GM18519 (cell line): ENCODE measurements at regions not wholly inside any gene's neighbourhood (a gene's known extent, or its start where the extent isn't known, plus 50 kb on each side); places are given as distances from the start of the nearest gene placed in this dataset.
"Not testable (repeated sequence)": the region's sequence is repeated elsewhere in the genome, so short reads cannot be mapped to it uniquely, and the experiment has no call there.

Experiments used
- ATAC-seq: cut with Tn5 transposase; IDR thresholded peaks from one replicate; pipeline ENCODE4 v1.9.1; 2021; ENCODE audit warnings: mild to moderate bottlenecking, moderate library complexity; ENCODE audit not compliant: unreplicated experiment, low FRiP score

DNA sequence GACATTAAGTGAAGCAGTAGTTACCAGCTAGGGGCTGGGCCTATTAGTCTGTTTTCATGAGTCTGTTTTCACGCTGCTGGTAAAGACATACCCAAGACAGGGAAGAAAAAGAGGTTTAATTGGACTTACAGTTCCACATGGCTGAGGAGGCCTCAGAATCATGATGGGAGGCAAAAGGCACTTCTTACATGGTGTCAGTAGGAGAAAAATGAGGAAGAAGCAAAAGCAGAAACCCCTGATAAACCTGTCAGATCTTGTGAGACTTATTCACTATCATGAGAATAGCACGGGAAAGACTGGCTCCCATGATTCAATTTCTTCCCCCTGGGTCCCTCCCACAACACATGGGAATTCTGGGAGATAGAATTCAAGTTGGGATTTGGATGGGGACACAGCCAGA lies 108.0 kb upstream of the LNX1 start:
- ATAC-seq, result not testable (repeated sequence)

DNA sequence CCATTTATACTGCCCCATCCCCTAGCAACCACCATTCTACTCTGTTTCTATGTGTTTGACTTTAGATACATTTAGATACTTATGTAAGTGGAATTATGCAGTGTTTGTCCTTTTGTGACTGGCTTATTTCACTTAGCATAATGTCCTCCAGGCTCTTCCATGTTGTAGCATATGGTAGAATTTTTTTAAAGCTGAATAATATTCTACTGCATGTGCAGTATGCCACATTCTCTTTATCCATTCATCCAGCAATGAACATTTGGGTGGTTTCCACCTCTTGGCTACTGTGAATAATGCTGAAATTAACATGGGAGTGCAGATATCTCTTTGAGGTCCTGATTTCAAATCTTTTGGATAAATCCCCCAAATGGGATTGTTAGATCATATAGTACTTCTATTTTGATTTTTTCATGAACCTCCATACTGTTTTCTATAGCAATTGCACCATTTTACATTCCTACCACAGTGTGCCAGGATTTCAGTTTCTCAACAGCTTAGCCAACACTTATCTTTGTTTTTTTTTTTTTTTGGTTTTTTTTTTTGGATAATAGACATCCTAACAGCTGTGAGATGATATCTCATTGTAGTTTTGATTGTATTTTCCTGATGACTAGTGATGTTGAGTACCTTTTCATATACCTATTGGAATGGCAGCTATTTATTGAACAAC lies 105.9 kb upstream of the LNX1 start:
- no peak for ATAC-seq

DNA sequence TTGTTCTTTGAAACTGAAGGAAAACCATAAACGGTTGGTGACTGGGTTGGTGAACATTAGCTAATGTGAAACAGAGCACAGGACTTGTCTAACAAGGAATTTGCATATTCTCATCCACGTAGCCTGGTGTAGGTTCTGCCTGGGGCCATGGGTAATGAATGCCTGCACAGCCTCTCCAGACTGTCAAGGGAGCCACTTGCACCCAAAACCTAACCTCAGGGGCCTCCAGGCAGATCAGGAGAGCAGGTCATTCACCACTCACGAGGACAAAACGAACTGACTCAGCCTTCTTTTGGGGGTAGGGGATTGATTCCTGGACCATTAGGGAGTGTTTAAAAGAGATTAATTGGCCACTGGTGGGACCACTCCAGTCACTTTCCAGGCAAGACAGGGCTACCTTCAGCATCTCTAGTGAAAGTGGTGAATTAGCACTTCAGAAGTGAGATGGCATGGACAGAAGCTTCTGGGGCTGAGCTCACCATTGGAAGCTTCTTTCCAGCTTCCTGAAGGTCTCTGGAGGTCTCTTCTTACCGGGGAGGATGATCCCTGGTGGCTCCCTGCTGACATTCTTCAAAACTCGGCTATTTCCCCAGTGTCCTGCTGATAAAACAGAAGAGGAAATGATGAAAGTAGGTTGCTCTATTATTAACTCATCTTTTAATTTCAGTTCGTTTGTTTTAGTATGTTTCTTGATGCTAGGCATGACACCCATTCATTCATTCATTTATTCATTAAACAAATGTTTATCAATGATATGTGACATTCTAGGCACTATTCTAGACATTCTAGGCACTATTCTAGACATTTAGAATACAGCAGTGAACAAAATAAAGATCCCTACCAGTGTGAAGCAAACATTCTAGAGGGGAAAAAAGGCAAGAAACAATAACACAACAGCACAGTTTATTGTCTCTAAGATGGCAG lies 104.5 kb upstream of the LNX1 start:
- ATAC-seq, result no peak

DNA sequence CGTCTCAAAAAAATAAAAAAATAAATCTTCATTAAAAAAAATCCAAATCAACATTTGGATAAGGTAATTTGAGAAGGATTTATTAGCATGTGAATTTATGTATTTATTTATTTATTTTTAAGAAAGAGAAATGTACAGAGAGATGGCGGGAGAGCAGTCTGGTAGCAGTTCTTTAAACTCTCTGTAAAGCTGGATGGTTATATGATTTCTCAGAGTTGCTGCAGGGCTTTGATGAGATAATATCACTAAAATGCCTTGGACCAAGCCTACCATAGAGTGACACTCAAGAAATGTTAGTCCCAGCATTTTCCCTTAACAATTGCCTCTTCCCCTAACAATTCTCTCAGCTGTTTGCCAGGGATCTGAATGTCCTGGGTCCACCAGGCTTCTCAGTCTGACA lies 103.4 kb upstream of the LNX1 start:
- no peak for ATAC-seq

DNA sequence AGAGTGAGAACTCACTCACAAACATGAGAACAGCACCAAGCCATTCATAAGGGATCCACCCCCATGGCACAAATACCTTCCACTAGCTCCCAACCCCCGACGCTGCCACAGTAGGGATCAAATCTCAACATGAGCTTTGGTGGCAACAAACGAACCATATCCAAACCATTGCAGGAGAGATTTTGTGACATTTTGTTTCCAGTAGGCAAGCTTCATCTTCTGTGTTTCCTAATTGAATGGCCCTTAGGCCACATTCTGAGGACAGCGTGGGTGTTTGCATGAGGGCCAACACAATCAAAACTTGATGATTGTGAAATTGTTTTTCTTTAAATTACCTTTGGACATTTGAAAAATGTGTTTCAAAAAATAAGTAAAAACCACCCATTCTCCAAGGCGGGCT lies 102.6 kb upstream of the LNX1 start:
- ATAC-seq, result no peak

DNA sequence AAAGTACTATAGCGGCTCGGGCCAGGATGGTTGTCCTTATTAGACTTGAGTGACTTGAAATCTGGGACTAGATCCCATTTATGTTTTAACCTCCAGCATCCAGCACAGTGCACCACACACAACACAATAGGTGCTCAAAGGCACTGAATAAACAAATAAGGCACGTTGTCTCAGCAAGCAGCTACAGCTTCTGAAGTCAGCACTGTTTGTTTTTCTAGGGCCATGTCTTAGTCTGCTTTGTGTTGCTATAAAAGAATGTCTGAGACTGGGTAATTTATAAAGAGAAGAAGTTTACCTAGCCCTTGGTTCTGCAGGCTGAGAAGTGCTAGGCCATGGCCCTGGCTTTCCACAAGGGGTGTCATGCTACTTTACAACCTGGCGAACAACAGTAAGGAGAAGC lies 102.1 kb upstream of the LNX1 start:
- no peak for ATAC-seq

DNA sequence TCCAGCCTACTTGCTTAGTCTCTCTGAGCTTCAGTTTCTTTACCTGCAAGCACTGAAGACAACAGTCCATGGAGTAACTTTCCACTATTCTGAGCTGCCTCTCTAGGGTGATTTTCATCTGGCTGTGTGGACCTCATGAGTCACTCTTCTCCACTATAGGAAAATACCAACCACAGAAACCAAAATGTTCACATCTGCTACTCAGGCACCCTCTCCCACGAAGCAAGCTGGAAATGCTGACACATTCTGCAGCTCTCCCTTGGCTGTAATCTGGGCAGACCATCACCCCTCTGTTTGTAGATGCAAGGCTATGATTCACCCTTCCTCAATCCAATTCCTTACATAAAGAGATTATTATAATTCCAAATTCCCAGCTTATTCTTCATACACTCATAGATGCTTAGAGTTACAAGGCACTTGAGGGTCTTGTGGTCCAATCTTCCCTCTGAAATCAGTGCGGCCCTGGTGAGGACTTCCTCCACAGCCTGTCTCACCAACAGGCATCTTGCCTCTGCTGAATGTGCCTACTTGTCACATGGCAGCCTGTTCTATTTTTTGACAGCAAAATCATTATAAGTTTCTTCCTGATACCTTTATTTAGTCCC lies 97.0 kb upstream of the LNX1 start:
- ATAC-seq, result peak; percentile 79

DNA sequence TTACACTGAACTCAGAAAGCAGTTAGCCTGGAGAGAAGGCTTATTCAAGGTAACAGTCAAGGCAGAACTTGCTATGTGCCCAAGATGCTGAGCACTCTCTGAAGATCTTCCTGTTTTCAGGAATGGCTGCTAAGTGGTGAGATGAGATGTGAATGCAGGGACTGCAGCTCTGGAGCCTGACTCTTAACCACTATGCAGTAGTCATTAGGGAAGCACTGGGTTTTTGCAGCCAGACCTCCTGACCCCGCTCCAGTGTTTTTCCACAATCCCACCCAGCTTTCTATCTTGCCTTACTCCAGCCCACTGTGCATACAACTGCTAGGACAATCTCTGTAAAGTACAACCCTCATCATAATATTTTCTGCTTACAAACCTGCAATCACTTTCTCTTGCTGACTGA lies 95.2 kb upstream of the LNX1 start:
- no peak for ATAC-seq

DNA sequence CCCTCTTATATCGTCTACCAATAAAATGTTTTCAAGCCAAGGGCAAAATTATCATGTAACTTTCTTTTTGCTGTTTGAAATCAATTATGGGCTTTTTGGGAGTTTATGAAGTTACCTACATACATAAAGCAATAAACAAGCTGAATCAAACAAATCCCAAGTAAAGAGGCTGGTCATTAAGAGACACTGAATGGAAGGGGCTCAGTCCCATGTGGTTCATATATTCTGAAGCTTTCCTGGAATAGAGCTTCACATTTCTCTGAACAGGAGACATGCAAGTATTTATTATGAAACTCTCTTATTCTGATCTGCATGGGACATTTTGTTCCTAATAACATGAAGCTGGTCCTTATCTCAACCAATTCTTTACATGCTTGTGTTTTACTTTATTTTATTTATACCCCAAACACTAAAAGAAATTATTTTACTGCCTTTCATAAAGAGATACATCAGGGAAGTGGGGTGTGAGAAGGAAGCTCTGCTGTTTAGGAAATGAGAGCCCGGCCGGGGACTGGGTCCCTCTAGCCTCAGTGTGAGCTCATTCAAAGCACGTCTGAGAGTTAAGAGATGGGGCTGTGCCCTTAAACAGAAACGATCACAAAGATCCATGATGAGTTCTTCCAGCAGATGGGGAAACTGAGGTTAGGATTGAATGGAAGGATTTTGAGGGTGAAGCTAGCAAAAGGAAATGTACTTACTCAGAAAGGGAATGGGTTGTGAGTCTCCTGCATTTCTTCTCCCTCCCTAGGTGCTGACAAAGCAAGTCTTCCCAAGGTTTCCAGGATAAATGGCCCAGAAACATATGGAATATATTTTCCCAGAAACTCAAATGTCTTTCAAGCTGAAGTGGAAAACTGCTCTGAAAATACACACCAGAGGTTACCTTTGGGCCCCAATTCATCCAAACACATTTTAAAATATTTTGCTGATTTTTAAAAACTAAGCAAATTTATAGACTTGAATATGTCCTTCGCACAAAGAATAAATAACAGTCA lies 93.1 kb upstream of the LNX1 start:
- no peak for ATAC-seq

DNA sequence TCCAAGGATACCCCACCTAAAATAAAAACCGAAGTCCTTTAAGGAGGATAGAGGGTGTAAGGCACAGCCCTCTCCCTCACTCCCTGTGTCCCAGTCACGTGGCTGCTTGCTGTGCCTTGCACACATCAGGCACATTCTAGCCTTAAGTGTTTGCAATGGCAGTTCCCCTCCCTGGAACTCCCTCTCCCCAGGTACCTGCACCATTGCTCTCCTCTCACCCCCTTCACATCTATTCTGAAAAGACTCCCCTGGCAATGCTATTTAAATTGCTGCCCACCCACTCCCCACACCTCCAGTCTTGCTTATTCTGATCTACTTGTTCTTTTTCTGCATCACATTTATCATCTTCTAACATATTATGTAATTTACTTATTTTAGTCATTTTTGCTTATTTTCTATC lies 91.6 kb upstream of the LNX1 start:
- no peak for ATAC-seq

DNA sequence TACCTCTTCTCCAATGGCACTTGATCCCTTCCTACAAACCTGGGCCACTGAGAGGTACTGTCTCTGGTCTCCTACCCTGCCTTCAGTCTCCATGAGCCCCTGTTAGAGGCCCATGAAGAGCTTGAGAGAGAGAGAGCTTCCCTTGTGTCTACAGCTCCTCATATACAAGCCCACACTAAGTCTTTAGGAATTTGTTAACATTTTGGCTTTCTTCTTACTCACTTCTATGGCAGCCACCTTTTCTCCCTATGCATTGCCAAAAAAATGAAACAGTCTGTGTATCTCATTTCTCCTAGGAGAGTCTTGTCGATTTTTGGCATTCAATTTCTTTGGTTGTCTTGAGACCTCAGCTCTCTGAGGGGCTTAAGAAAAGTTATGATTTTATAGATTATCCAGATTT lies 90.9 kb upstream of the LNX1 start:
- ATAC-seq, result no peak

DNA sequence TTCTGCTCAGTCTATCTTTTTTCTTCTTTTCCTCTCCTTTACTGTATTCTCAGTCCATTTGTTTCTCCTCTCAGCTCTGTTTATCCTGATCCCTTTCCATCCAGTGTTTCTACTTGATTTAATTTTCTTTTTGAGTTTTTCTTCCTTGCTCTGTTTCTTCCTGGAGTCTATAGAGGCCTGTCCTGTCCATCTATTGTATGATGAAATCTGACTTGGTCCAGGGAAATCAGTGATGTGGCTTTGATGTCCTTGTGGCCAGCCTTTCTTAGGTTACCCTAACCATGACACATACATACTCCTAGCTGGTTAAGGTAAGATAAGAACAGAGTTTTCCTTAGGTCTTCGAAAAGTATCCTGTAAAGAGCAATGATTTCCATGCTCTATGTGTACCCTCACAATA lies 89.3 kb upstream of the LNX1 start:
- ATAC-seq, result no peak

DNA sequence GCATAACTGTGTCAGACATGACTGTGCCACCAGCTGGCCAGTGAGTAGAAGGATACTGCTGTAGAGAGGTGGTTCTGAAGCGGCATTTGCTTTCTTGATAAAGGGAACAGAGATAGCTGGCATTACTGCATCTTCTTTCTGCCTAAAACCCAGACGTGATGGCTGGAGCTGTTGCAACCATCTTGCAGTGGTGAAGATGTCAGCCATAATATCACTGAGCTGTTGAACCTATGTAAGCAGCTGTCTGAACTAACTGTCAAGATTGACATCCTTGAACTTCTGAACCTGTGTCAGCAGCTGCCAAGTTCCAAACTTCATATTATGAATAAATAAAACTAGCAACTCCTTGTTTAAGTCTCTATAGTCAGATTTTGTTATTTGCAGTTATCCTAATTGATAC lies 88.9 kb upstream of the LNX1 start:
- no peak for ATAC-seq

DNA sequence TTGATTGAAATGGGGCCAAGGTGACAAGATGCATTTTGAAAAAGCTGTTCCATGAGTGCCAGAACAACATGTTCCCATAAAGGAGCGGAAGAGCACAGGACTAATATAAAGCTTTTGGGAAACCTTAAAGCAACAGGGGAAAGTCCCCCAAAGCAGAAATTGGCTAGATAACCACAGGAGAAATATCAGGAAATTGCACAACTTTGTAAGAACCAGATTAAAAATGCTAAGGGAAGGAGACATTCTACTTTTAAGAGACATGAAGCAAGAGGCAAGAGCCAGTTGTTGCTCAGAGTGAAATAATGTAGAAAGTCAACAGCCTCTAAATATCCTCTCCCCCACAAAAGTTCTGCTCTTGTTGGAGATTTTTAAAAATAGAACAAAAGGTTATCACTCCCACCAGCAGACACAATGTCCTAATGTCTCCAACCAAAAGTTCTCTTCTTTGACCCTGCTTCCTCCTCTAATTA lies 85.2 kb upstream of the LNX1 start:
- ATAC-seq, result no peak

DNA sequence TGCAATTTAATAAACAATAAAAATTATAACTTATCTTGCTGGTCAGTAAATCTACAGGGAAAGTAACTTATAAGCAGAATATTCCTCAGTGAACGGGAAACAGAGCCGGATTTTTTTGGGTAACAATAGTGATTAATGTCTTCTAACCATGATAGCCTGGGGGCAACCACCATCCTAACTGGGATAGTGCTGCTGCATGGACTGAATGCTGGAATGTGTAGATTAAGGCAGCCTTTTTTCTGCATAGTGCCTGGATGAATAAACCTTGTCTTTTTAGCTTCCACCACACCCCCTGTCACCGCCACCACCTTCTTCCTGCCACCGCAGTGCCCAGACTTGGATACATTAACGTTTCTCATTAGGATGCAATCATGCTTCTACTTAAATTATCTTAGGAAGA lies 83.6 kb upstream of the LNX1 start:
- no peak for ATAC-seq

DNA sequence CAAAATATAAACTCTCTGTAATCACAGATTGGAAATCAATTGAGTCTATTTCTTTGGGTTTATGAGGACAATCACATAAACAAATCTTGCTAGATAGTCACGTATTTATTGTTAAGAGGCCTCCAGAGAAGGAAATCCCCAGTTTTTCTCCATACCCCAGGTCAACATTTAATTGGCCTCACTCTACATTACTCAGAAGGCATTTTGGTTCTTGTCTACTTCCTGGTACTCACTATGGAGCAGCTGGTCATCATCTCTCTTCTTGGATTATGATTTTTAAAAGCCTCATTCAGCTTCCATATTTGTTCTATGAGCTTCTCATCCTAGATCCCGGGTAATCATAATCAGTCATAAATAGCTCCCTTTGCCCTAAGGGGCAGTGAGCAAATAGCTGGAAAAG lies 81.6 kb upstream of the LNX1 start:
- no peak for ATAC-seq

DNA sequence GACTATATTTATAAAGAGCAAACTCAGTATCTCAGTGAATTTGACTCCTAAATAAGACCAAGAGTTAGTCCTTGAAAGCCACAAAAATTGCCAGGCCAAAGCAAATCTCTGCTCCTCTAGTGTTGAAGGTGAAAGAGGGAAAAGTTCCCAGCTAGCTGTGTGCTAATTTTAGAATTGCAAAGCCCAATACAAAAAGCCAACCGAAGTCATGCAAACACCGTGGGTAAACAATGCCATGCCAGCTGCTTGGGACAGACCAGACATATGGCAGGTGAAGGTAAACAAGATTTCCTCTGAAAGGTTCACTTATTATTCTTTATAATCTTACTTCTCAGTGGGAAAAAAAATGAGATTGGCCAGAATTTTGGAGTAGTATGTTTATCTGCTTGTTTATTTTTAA lies 80.5 kb upstream of the LNX1 start:
- ATAC-seq, result no peak

DNA sequence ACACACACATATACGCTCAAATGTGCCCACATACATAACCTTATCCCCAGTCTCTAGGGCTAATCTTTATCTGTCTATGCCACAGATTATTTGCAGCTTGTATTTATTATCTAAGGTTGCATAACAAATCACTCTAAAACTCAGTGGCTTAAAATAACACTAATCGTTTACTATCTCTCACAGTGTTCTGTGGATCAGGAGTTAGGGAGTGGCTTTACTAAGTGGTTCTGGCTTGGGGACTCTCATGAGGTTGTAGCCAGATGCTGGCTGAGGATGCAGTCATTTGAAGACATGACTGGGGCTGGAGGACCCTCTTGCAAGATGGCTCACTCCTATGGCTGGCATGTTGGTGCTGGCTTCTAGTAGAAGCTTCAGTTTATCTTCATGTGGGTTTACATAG lies 68.5 kb upstream of the LNX1 start:
- ATAC-seq, result no peak

DNA sequence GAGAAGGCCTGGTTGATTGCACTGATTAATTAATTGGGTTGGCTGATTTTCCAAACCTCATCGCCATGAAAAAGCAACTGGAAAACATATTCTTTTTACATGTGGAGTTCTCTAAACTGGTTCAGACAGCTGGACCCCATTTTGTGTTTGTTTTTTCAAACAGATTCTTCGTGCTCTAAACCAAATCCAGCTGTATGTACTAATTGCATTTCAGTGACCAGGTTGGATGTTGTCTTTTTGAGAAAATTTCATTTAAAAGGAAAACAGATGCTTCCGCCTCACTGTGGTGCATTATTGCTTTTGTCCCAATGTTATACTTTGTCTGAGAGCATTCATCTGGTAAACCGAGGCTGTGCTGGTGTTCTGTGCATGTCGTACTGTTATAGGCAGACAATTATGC lies 67.8 kb upstream of the LNX1 start:
- no peak for ATAC-seq

DNA sequence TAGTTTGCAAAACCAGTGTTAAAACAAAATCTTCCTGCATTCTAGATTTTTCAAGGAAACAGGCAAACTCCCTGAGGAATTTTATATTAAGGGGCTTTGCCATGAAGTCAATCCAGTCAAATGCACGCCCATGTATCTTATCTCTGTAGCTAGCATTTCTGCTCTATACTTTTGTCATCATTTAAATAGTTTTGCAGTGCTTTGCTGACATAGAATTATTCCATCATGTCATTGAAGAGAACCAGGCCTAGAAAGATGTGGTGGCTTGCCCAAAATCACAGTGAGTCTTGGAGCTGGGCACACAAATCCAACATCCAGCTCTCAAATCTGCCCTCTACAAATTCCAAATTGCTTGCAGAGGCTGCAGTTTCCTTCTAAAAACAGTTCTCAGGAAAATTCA lies 66.7 kb upstream of the LNX1 start:
- no peak for ATAC-seq
